T-helper 1 cell treated with Interleukin-12 subunit alpha and Interleukin-12 subunit beta and Interleukin-4 antibody, amounts not matched to agents 30 ng/mL and 1 ng/mL, for 36 hours (primary cell): ENCODE measurements at regions not wholly inside any gene's neighbourhood (a gene's known extent, or its start where the extent isn't known, plus 50 kb on each side); places are given as distances from the start of the nearest gene placed in this dataset.
"Not testable (repeated sequence)": the region's sequence is repeated elsewhere in the genome, so short reads cannot be mapped to it uniquely, and the experiment has no call there.

Experiments used
- intact Hi-C: fragments of 100-400 bp; cut with micrococcal nuclease; formaldehyde crosslinking; loops from one replicate; pipeline ENCODE4 v1.15.1; 2024

DNA sequence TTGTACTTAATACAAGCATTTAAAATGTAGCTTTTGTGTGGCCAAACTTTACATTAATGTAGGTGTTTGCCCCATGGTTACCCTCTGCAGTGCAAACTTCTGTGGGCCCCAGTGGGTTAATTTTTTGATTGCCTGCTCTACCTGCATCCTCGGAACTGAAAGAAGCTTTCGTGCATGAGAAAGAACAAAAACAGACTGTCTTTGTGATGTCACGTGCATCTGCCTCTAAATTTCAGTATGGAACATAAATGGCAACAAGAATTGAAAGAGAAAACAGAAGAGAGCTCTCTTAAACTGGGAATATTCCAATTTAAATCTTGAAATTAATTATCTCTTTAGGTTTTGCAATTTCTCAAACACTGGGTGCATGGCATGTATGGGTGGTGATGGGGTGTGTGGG, 182.4 kb upstream of the LCORL start:
- intact Hi-C loops: no loop called here

DNA sequence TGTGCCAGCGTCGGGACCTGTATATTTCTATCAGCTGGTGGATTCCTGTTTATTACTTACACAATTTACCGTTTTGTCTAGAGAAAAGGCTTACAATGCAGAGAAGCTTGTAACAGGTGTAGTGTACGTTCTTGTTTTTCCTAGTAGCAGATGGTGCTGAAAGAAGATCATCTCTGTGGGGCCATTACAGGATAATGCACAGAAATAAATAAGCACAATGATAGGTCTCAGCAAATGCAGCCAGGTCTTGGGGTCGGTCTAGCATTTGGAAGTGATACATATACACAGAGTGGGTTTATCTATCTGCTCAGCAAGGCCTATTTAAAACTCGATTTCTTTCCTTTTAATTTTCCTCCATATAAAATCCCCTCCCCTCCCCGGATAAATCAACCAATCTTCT, 180.9 kb upstream of the LCORL start:
- intact Hi-C loops: no loop called here

DNA sequence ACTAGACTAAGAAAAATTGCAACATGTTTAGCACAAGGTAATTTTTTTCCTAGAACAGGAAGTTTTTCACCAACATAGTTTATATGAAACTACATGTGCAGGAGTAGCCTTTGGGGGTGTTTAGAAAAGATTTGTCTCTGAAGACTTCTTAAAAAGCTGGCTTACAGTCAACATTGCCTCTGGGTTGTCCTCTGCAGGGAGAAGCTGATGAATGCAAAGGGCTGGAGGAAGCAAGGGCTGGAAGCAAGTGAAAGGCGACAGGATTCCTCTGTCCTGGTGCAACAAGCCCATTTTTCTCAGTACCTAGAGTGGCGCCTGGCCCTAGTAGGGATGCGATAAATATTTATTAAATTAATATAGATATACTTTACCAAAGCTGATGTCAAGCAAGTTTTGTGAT, 180.3 kb upstream of the LCORL start:
- intact Hi-C loops: no loop called here

DNA sequence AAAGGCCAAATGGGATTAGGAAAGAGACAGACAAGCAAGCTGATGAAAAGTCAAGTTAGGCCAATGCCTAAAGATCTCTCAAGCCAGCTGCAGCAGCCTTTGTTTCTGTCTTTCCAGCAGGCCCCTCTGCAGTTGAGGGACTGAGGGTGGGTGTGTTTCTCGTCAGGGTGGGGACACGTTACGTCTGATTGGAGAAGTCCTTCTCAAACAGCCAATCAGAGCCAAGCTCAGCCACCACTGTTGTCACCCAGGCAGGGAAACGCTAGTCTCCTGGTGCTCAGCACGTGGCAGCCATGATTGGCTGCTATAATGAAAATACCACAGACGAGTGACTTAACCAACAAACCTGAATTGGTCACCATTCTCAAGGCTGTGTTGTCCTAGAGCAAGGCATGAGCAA, 177.1 kb upstream of the LCORL start:
- intact Hi-C loops: no loop called here

DNA sequence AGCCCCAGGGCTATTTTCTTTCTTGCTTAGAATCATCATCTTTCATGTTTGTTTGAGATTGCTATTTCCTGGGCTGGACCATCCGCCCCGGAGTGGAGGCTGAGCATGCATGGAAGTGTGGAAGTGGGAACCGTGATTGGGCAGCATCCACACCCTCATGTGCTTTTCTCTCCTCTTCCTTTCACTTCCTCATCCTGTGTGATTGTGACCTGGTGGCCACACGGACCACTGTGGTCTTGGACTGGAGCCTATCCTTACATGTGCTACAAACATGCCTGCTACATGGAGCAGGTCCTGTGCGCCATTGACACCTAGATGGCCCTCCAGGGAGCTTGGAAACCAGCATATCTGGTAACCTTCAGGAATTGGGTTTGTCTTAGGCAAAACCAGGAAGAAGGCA, 175.9 kb upstream of the LCORL start:
- intact Hi-C loops: no loop called here

DNA sequence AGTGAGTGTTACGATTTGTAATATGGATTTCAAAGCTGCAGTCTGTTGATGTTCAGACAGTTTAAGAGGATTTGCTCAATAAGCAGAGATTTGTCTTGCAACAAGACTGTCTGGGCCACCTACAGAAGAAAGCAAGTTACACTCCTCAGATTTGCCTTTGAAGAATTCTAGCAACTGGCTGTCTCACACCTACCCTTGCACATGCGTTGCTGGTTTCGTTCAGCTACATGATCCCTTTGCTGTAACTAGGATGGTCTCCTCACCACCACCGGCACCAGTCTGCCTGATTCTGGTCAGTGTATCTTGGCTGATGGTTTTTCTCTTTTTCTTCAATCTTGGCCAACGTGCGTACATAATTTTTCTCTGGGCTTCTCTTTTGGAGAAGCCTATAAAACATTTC, 172.7 kb upstream of the LCORL start:
- intact Hi-C loops: no loop called here

DNA sequence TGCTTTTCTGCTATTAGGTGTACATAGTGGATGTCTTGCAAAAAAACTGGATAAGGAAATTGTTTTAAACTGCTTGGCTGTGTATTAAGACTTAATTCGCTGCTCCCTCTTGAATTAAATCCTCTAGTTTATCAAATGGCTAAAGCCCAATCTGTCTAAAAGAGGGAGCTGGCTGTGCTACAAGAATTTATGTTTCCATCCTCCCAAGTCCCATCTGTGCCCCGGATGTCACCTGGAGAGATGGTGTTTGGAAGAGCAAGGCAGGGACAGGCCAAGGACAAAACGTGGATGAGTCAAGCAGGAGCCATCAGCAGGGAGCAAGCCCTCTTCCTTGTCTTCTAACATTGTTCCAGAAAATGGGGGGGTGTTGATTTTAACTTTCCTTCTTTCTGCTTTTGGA, 171.3 kb upstream of the LCORL start:
- intact Hi-C loops: no loop called here

DNA sequence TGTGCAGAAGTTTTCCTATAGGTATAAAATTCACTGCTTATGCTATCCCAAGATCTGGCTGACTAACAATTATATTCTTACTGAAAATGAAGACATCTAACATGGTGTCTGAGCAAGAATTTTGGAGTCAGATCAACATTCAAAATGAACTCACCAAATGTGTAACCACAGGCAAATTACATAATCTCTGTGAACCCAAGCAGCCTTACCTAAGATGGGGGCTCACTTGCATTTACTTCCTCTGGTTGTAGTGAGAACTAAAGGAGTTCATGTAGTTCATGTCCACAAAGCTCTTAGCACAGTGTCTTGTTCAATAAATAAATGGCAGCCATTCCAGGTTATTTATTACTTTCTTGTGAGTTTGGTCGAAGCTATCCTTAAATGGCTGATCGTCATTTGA, 163.9 kb upstream of the LCORL start:
- intact Hi-C loops: no loop called here

DNA sequence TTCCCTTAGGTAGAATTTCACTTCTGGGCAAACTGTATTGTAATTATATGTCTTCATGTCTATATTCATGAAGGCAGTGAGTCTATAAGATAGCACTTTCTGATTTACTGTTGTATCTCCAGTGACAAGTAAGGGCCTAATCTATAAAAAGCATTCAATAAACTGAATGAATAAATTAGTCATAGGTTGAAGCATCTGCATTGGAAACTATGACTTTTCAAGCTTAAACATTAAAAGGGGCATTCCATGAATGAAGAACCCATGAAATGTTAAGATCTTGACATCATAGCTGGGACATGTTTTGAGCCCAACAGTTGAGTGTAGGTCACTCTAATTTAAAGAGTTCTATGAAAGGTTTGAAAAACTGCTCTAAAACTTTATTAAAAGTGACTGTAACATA, 159.3 kb upstream of the LCORL start:
- intact Hi-C loops: no loop called here

DNA sequence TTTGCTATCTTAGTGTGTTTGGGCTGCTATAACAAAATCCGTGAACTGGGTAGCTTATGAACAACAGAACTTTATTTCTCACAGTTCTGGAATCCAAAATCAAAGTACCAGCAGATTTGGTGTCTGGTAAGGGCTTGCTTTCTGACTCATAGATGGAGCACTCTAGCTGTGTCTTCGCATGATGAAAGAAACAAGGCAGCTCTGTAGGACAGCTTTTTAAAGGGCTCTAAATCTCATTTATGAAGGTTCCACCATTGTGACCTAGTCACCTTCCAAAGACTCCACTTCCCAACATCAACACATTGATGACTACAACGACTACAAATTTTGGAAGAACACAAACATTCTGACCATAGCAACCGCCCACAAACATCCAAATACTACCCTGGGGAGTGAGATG, 158.6 kb upstream of the LCORL start:
- intact Hi-C loops: no loop called here

DNA sequence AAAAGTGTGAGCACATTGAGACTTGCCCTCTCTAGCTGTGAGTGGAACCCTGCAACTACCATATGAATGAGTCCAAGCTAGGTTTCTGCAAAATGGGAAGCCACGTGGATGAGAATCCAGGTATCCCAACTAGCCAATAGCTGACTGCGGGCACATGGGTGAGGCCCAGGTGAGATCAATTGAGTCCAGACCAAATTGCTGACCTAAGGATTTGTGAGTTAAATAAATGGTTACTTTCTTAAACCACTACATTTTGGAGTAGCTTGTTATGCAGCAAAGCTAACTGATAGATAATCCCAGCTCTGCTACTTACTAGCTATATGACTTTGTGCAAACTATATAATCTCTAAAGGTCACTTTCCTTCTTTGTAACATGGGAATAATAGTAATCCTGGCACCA, 150.3 kb upstream of the LCORL start:
- intact Hi-C loops: no loop called here

DNA sequence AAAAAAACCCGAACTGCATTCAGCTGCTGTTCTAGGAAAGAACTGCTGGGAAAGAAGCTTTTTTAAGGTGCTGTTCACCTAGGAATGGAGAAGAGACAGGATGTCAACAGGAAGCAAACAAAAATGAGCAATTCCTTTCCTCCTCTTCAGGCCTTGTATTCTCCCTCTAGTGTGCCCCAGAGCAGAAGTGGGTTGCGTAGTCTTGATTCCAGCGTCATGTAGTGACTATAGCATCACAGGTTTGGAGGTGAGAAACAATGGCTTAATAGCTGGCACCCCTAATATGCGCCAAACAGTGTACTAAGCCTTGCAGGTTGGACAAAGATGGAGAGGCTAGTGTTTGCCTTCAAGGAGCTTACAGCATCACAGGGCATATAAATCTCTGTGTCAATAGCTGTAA, 146.3 kb upstream of the LCORL start:
- intact Hi-C loops: no loop called here

DNA sequence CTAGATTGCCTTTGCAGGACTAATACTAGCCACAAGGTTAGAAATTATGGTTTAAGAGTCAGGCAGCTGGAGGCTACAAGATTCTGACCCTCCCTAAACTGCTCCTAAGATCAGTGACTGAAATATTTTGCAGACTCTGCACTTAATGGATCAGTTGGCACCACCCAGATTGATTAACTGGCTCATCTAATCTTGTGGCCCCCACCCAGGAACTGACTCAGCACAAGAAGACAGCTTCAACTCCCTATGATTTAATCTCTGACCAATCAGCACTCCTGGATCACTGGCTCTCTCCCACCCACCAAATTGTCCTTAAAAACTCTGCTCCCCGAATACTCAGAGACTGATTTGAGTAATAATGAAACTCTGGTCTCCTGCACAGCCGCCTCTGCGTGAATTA, 145.4 kb upstream of the LCORL start:
- intact Hi-C loops: no loop called here

DNA sequence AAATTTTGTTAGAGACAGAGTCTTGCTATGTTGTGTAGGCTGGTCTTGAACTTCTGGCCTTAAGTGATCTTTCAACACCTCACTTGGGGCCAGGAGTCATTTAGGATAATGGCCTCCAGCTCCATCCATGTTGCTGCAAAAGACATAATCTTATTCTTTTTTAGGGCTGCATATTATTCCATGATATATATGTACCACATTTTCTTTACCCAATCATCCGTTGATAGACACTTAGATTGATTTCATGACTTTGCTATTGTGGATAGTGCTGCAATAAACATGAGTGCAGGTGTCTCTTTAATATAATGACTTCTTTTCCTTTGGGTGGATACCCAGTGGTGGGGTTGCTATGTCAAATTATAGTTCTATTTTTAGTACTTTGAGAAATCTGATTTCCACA, 140.9 kb upstream of the LCORL start:
- intact Hi-C loops: no loop called here

DNA sequence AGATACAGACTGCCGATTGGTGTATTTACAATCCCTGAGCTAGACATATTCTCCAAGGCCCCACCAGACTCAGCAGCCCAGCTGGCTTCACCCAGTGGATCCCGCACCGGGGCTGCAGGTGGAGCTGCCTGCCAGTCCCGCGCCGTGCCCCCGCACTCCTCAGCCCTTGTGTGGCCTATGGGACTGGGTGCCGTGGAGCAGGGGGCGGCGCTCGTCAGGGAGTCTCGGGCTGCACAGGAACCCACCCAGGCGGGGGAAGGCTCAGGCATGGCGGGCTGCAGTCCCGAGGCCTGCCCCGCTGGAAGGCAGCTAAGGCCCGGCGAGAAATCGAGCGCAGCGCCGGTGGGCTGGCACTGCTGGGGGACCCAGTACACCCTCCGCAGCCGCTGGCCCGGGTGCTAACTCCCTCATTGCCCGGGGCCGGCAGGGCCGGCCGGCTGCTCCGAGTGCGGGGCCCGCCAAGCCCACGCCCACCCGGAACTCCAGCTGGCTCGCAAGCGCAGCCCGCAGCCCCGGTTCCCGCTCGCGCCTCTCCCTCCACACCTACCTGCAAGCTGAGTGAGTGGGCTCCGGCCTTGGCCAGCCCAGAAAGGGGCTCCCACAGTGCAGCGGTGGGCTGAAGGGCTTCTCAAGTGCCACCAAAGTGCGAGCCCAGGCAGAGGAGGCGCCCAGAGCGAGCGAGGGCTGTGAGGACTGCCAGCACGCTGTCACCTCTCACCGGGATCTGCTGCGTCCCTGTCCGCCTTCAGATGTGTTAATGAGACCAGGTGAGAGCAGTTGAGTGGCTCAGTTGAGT, 137.8 kb upstream of the LCORL start:
- intact Hi-C loops: not testable (repeated sequence)

DNA sequence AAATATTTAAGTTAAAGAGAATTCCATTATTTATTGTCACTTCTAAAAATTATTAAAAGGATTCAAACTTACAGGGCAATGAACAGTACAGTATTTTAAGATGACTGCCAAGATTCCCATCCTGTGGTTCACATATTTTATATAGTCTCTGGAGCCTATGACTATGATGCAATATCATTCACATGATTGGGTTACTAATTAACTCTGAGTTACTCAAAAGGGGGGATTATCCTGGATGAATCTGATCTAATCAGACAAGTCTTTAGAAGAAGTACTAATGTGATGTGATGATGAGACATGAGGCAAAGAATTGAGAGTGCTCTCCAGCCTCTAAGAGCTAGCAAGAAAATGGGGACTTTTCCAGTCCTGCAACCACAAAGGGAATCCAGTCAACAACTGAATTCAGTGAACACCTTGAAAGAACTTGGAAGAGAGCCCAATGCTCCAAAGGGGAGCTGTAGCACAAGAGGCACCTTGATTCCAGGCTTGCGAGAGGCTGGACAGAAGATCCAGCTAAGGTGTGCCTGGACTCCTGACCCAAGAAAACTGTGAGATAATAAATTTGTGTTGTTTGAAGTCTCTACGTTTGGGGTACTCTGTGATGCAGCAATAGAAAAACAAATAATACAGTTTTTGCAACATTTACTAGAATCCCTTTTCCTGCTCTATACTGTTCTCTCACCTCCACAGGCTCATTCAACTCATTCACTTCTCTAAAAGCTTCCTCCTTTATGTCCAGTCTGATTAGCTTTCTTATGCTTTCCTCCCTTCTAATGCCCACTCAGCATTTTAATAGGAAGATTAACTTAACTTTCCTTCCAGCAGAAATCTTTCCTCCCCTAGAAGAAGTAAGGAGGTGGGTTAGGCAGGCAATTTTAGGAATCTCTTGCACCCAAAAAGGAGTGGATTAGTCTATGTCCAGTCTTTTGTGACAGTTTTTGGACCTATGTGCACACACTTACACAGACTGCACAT, 133.8 kb upstream of the LCORL start:
- intact Hi-C loops: no loop called here

DNA sequence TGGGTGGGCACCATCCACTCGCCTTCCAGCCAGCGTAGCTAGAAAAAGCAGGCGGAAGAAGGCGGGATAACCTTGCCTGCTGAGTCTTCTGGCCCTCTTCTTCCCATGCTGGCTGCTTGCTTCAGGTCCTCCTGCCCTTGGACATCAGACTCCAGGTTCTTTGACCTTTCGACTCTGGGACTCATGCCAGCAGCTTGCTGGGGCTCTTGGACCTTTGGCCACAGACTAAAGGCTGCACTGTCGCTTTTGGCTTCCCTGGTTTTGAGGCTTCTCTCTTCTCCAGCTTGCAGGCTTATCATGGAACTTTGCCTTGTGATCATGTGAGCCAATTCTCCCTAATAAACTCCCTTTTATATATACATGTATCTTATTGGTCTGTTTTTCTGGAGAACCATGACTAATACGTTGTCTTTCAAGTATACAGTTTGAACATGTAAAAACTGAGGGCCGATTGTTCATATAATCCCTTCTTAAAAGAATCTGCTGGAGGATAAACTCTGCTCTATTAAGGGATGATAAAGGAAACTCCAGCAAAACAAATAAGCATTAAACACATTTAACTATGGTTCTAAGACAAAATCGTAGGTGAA, 116.6 kb upstream of the LCORL start:
- intact Hi-C loops: no loop called here

DNA sequence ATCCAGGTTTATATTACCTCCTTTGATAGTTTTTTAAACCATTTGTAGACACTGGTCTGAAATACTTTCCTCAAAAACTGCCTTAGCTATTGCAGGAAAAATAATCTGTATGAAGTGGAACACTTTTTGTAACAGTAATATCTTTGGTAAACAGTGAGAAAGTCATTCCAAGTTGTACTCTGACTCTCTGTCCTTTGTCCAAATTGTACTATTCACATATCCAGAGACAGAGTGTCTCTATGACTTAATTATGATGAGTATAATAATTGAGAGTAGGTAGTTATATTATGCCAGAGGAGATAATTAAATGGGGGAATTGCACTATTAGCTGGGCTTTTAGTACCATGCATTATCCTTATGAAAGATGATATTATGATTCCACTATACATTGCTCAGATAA, 112.6 kb upstream of the LCORL start:
- intact Hi-C loops: no loop called here

DNA sequence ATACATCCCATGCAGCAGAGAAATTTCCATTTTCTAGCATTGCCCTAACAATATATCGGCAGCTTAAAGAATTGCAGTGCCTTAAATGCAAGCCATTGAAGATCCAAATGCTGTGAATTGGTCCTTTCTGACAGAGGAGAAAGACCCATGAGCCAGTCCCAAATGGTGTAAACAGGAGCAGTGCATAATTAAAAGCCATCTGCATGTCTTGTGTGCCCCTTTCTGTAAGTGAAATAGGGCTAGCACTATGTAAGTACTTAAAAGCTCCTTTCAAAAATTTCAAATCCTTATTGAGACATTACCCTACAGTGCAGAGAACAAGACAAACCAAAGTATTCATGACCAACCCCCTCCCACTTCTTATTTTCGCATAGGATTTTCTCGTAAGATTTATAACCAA, 108.7 kb upstream of the LCORL start:
- intact Hi-C loops: no loop called here

DNA sequence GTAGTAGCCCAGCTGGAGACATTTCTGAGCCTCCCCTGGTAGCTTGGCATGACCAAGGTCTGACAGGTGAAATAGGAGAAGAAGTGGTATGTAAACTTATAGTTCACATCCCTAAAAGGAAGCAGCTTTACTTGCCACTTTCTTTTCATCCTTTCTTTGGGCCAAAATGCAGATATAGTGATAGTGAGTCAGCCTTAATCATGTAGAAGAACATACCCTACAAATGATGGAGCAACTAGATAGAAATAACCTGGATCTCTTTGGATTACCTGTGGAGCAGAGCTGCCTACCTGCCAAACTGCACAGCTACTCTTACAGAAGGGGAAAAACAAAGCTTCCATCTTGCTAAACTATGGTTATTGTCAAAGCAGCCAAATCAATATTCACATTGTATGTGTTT, 106.7 kb upstream of the LCORL start:
- intact Hi-C loops: no loop called here

DNA sequence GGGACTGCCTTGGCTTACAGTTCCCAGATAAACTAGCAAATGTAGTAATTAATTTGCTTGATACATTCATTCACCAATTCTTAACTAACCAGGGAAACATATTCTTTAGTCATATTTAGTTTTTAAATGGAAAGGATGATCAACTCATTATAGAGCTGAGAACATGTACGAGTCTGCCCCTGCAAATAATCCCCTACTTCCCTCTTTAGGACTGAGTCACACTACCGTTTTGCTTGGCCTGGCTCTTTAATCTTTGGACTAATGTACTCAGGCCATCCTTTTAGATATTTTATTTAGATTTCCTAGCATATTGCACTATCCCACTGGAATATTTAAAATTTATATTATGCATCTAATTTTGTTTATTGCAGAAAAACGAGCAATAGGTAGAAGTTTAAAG, 105.5 kb upstream of the LCORL start:
- intact Hi-C loops: no loop called here

DNA sequence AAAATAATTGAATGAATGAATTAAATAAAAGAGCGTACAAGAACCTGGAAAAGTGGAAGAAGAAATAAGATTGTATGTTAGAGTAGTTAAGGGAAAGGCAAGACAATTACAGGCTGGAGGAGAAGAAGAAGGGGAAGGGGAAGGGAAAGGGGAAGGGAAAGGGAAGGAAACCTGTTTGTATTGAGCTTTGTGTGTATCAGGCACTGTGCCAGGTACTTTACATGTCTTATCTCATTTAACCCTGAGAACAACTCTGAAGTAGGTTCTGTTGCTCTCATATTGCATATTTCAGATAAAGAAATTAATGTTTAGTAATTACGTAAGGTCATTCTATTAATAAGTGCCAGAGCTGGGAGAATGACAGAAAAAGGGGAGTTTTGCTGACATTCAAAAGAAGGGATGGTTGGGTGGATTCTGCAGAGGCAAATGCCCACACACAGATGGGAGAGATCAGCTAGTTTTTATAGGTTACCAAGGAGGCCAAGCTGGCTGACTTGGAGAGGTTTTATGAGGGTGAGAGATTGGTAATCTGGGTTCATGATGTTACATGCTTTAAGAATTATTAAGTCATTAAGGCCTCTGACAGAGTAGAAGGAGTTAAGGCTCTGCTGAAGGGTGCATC, 92.3 kb upstream of the LCORL start:
- intact Hi-C loops: no loop called here
